Lung (tissue), 11 donors: ENCODE measurements at regions not wholly inside any gene's neighbourhood (a gene's known extent, or its start where the extent isn't known, plus 50 kb on each side); places are given as distances from the start of the nearest gene placed in this dataset.

Experiments
- ATAC-seq: fragments of 200-7000 bp; cut with Tn5 transposase; one replicate; pipeline ENCODE4 v1.9.1; 2020; ENCODE audit warnings: moderate number of reproducible peaks; ENCODE audit not compliant: insufficient read depth, low FRiP score
- DNase-seq, 3 donors: peaks; one replicate each; pipeline ENCODE4 v3.0.0-alpha.2; 2013 to 2017
- H3K27ac ChIP-seq, 2 donors: one replicate each; pipeline ENCODE4 v1.5.1; 2013; ENCODE audit warnings: mild to moderate bottlenecking in 2 of 2, moderate library complexity in 2 of 2, control low read depth in 1 of 2, inconsistent platforms in 1 of 2, low read depth in 1 of 2, low read length in 1 of 2
- H3K27me3 ChIP-seq, 3 donors: one replicate each; pipeline ENCODE4 v1.5.1; 2013; ENCODE audit warnings: low read length in 2 of 3; ENCODE audit not compliant: control insufficient read depth in 3 of 3, insufficient read depth in 3 of 3
- H3K36me3 ChIP-seq, 4 donors: one replicate each; pipeline ENCODE4 v1.5.1; 2013; ENCODE audit warnings: low read length in 4 of 4, mild to moderate bottlenecking in 1 of 4, moderate library complexity in 1 of 4; ENCODE audit not compliant: control insufficient read depth in 4 of 4, insufficient read depth in 4 of 4
- H3K4me1 ChIP-seq, 5 donors: one replicate each; pipeline ENCODE4 v1.5.1; 2013; ENCODE audit warnings: low read length in 5 of 5, mild to moderate bottlenecking in 2 of 5, moderate library complexity in 1 of 5; ENCODE audit not compliant: control insufficient read depth in 5 of 5, insufficient read depth in 5 of 5
- H3K4me3 ChIP-seq: one replicate; pipeline ENCODE4 v1.5.1; 2013; ENCODE audit warnings: mild to moderate bottlenecking, control low read depth, moderate library complexity
- H3K9ac ChIP-seq, 2 donors: one replicate each; pipeline ENCODE4 v1.5.1; 2013; ENCODE audit warnings: low read length in 2 of 2, control low read depth in 1 of 2; ENCODE audit not compliant: insufficient read depth in 1 of 2
- H3K9me3 ChIP-seq, 4 donors: one replicate each; pipeline ENCODE4 v1.5.1; 2013; ENCODE audit warnings: low read length in 3 of 4, mild to moderate bottlenecking in 1 of 4, moderate library complexity in 1 of 4; ENCODE audit not compliant: control insufficient read depth in 4 of 4, insufficient read depth in 3 of 4
- CTCF ChIP-seq: IDR thresholded peaks from 2 replicates; pipeline ENCODE4 v1.5.1; 2012; ENCODE audit warnings: mild to moderate bottlenecking; ENCODE audit errors: control extremely low read depth, extremely low read depth
- WGBS, 2 donors: extraction: QIAGEN DNeasy Blood & Tissue Kit; methylation state at CpG; one replicate each; pipeline ENCODE4 v1.1.7; 2013; 5-methylcytosine and 5-hydroxymethylcytosine counted together
- donor health status: control.
- donor health status: control.
- donor health status: Bipolar disorder and iron deficiency.
- donor health status: healthy.
- donor health status: DM: yes; HTN: yes; CAD: no.

- Histone ChIP-seq H3K27ac (no peak overlapping the region), H3K4me1 (no peaks in the 10 kb centered on the region), H3K4me3 (no peak overlapping the region), H3K27me3 (no peaks in the 10 kb centered on the region), H3K9me3 (no peaks in the 10 kb centered on the region), H3K9ac (no peak overlapping the region), H3K36me3 (no peaks in the 10 kb centered on the region)
- DNase-seq, result no peak
- ATAC-seq, result no peak
- TF ChIP-seq CTCF, result no peak
- WGBS, 2 donors, result 65 to 71% methylated on average over 2 of the region's 2 CpGs
These were observed 56.4 kb upstream of the FAM20A start for GRCh38 chr17:68657576-68657975.

- Histone ChIP-seq H3K36me3 (no peaks in the 10 kb centered on the region), H3K9ac (no peak overlapping the region), H3K4me3 (no peak overlapping the region), H3K9me3 (no peaks in the 10 kb centered on the region), H3K4me1 (no peaks in the 10 kb centered on the region), H3K27me3 (no peaks in the 10 kb centered on the region), H3K27ac (no peak overlapping the region)
- TF ChIP-seq CTCF, result no peak
- 62 to 73% methylated on average over 4 of the region's 4 CpGs for WGBS, 2 donors
- ATAC-seq, result no peak
- DNase-seq, result no peak
These were observed 56.0 kb upstream of the FAM20A start for GRCh38 chr17:68657166-68657565.

- Histone ChIP-seq H3K36me3 (no peaks in the 10 kb centered on the region), H3K9me3 (no peaks in the 10 kb centered on the region), H3K4me1 (no peaks in the 10 kb centered on the region), H3K27me3 (no peaks in the 10 kb centered on the region), H3K27ac (no peak overlapping the region), H3K4me3 (no peak overlapping the region), H3K9ac (no peak overlapping the region)
- DNase-seq (no peak), ATAC-seq (no peak)
- WGBS, 2 donors, result 55 to 61% methylated on average over 4 of the region's 4 CpGs
- no peak for TF ChIP-seq CTCF
These were observed 55.5 kb upstream of the FAM20A start for GRCh38 chr17:68656666-68657065.
